CD14-positive monocyte (primary cell): ENCODE measurements at regions not wholly inside any gene's neighbourhood (a gene's known extent, or its start where the extent isn't known, plus 50 kb on each side); places are given as distances from the start of the nearest gene placed in this dataset.

ENCODE experiments used
- DNase-seq, 3 donors: peaks; one replicate each; pipeline ENCODE4 v3.0.0-alpha.2; 2011 to 2022
- H2AFZ ChIP-seq: 2 replicates; pipeline ENCODE4 v1.6.0; 2012; ENCODE audit warnings: mild to moderate bottlenecking, low read depth, low read length, inconsistent platforms; ENCODE audit not compliant: insufficient read depth, poor library complexity, severe bottlenecking
- H3K27ac ChIP-seq, 2 donors: 1 replicate in 1 of 2; 2 replicates in 1 of 2; pipeline ENCODE4 v1.5.1; 2012 to 2013; ENCODE audit warnings: low read length in 2 of 2, control low read depth in 1 of 2, inconsistent platforms in 1 of 2, low read depth in 1 of 2, mild to moderate bottlenecking in 1 of 2
- H3K27me3 ChIP-seq, 2 donors: one replicate each; pipeline versions ENCODE4 v1.6.0 to v1.6.1; 2011 to 2013; ENCODE audit warnings: low read length in 2 of 2; ENCODE audit not compliant: control insufficient read depth in 2 of 2, insufficient read depth in 2 of 2
- H3K36me3 ChIP-seq, 2 donors: replicated peaks in 1 of 2; 1 replicate in 1 of 2; 2 replicates in 1 of 2; pipeline versions ENCODE4 v1.5.1 to v1.6.1; 2012 to 2013; ENCODE audit warnings: low read length in 2 of 2, control low read depth in 1 of 2, inconsistent platforms in 1 of 2, mild to moderate bottlenecking in 1 of 2; ENCODE audit not compliant: insufficient read depth in 2 of 2, control insufficient read depth in 1 of 2
- H3K4me1 ChIP-seq, 2 donors: 1 replicate in 1 of 2; 2 replicates in 1 of 2; pipeline versions ENCODE4 v1.5.1 to v1.6.1; 2012 to 2013; ENCODE audit warnings: low read length in 2 of 2, control low read depth in 1 of 2, inconsistent platforms in 1 of 2, mild to moderate bottlenecking in 1 of 2, moderate library complexity in 1 of 2; ENCODE audit not compliant: insufficient read depth in 2 of 2, control insufficient read depth in 1 of 2
- H3K4me2 ChIP-seq: replicated peaks from 2 replicates; pipeline ENCODE3; 2012; ENCODE audit warnings: low read length, moderate library complexity, mild to moderate bottlenecking; ENCODE audit not compliant: poor library complexity, severe bottlenecking; ENCODE audit errors: extremely low read depth
- H3K4me3 ChIP-seq, 3 experiments: fragments of 200-600 bp in 1 of 3; sonication (generic) in 1 of 3; replicated peaks in 1 of 3; 1 replicate in 2 of 3; 2 replicates in 1 of 3; pipeline ENCODE4 v1.5.1; 2011 to 2013; ENCODE audit warnings: low read length in 3 of 3, mild to moderate bottlenecking in 3 of 3, control low read depth in 2 of 3, low read depth in 2 of 3, inconsistent platforms in 1 of 3, moderate library complexity in 1 of 3
- H3K79me2 ChIP-seq: 2 replicates; pipeline ENCODE4 v1.6.0; 2012; ENCODE audit warnings: mild to moderate bottlenecking, control low read depth, inconsistent platforms, low read length, moderate library complexity; ENCODE audit not compliant: insufficient read depth
- H3K9ac ChIP-seq: 2 replicates; pipeline ENCODE4 v1.6.0; 2017; ENCODE audit warnings: low read length, mild to moderate bottlenecking; ENCODE audit not compliant: insufficient read depth, poor library complexity, severe bottlenecking
- H3K9me3 ChIP-seq, 2 donors: replicated peaks in 1 of 2; 1 replicate in 1 of 2; 2 replicates in 1 of 2; pipeline versions ENCODE4 v1.5.1 to v1.6.1; 2012 to 2013; ENCODE audit warnings: low read length in 2 of 2, control low read depth in 1 of 2; ENCODE audit not compliant: control insufficient read depth in 1 of 2, insufficient read depth in 1 of 2
- H4K20me1 ChIP-seq: 2 replicates; pipeline ENCODE4 v1.6.0; 2012; ENCODE audit warnings: mild to moderate bottlenecking, low read length, control low read depth, moderate library complexity; ENCODE audit not compliant: insufficient read depth
- H3K27ac Mint-ChIP-seq, 7 donors: one replicate each; pipeline ENCODE4 v1.8.0; 2020; ENCODE audit warnings: mild to moderate bottlenecking in 7 of 7, mixed read lengths in 7 of 7, moderate library complexity in 6 of 7, inconsistent platforms in 2 of 7
- H3K27me3 Mint-ChIP-seq, 3 donors: one replicate each; pipeline ENCODE4 v1.8.0; 2021 to 2022; ENCODE audit warnings: low read depth in 3 of 3, mild to moderate bottlenecking in 3 of 3, mixed read lengths in 3 of 3, moderate library complexity in 3 of 3, inconsistent platforms in 1 of 3
- H3K36me3 Mint-ChIP-seq, 2 donors: one replicate each; pipeline ENCODE4 v1.8.0; 2020; ENCODE audit warnings: mixed read lengths in 2 of 2, inconsistent platforms in 1 of 2, mild to moderate bottlenecking in 1 of 2
- H3K4me1 Mint-ChIP-seq: one replicate; pipeline ENCODE4 v1.8.0; 2020; ENCODE audit warnings: mild to moderate bottlenecking, mixed read lengths
- H3K4me3 Mint-ChIP-seq, 2 donors: one replicate each; pipeline ENCODE4 v1.8.0; 2020; ENCODE audit warnings: mild to moderate bottlenecking in 2 of 2, mixed read lengths in 2 of 2, moderate library complexity in 1 of 2
- H3K9me3 Mint-ChIP-seq, 7 donors: one replicate each; pipeline ENCODE4 v1.8.0; 2020 to 2022; ENCODE audit warnings: mixed read lengths in 7 of 7, mild to moderate bottlenecking in 6 of 7, moderate library complexity in 6 of 7, inconsistent platforms in 2 of 7
- CTCF ChIP-seq: fragments of 200-600 bp; IDR thresholded peaks from one replicate; pipeline ENCODE4 v1.8.0; 2022; ENCODE audit warnings: antibody characterized with exemption, mild to moderate bottlenecking
- WGBS: methylation state at CpG from one replicate; pipeline ENCODE4 v1.1.5; 2013; ENCODE audit warnings: missing lambda C conversion rate; ENCODE audit not compliant: insufficient coverage; 5-methylcytosine and 5-hydroxymethylcytosine counted together
- intact Hi-C, 2 donors: fragments of 100-400 bp; cut with micrococcal nuclease; formaldehyde crosslinking; loops; one replicate each; pipeline versions ENCODE4 v1.15.0 to v1.15.1; 2023

GRCh38 chrX:25600776-25601175 lies 537.4 kb upstream of the MAGEB18 start:
- Histone ChIP-seq H3K36me3 (no peaks in the 10 kb centered on the region), H2AFZ (no peak overlapping the region), H3K4me3 (no peak overlapping the region), H3K9me3 (peaks cover 2 to 3% of the 10 kb centered on the region in 2 donors), H3K79me2 (no peaks in the 10 kb centered on the region), H4K20me1 (no peaks in the 10 kb centered on the region), H3K27ac (no peak overlapping the region), H3K4me1 (no peaks in the 10 kb centered on the region), H3K9ac (no peak overlapping the region), H3K27me3 (no peaks in the 10 kb centered on the region), H3K4me2 (no peak overlapping the region)
- peaks cover 0 to 10% (median 3%) of the 10 kb centered on the region in 7 donors for H3K9me3 Mint-ChIP-seq
- no peaks in the 10 kb centered on the region for H3K4me1 Mint-ChIP-seq
- no peak overlapping the region for H3K27ac Mint-ChIP-seq
- no CpG with 5 or more reads among the region's 1 CpG for WGBS
- H3K27me3 Mint-ChIP-seq: no peaks in the 10 kb centered on the region
- no peak overlapping the region for H3K4me3 Mint-ChIP-seq
- DNase-seq: no peak
- no peaks in the 10 kb centered on the region for H3K36me3 Mint-ChIP-seq
- TF ChIP-seq CTCF: no peak
- intact Hi-C loops: no loop called here

DNA sequence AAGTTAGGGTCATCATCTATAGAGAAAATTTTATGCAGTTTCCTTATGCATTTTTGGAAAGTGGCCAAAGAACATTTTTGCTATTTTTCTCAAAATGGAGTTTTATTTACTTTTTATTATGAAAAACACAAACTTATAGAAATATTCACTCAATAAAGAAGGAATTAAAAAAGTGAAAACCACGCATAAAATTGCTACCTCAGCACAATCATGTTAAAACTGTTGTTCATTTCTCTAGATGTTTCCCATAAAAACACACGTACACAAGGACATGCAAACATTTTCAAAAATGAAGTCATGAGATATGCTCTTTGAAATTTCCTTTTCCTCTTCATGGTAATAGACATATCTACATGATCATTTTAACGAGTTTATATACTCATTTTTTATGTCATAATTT lies 536.8 kb upstream of the MAGEB18 start:
- Histone ChIP-seq H3K4me3 (no peak overlapping the region), H3K27me3 (no peaks in the 10 kb centered on the region), H3K27ac (no peak overlapping the region), H3K36me3 (no peaks in the 10 kb centered on the region), H3K79me2 (no peaks in the 10 kb centered on the region), H4K20me1 (no peaks in the 10 kb centered on the region), H3K9me3 (peaks cover 5 to 7% of the 10 kb centered on the region in 2 donors), H3K9ac (no peak overlapping the region), H2AFZ (no peak overlapping the region), H3K4me1 (no peaks in the 10 kb centered on the region), H3K4me2 (no peak overlapping the region)
- Mint-ChIP-seq H3K36me3 (no peaks in the 10 kb centered on the region), H3K27ac (no peak overlapping the region), H3K4me3 (no peak overlapping the region), H3K27me3 (no peaks in the 10 kb centered on the region), H3K9me3 (peaks cover 0 to 10% (median 3%) of the 10 kb centered on the region in 7 donors), H3K4me1 (no peaks in the 10 kb centered on the region)
- DNase-seq: no peak
- intact Hi-C loops: no loop called here
- no peak for TF ChIP-seq CTCF
- WGBS: no CpG with 5 or more reads among the region's 3 CpGs
